AG08395 (cell line): ENCODE measurements at regions not wholly inside any gene's neighbourhood (a gene's known extent, or its start where the extent isn't known, plus 50 kb on each side); places are given as distances from the start of the nearest gene placed in this dataset.

Source experiments
- DNase-seq: peaks from one replicate; pipeline ENCODE4 v3.0.0; 2012; ENCODE audit warnings: mixed read lengths, low spot score

- DNase-seq = no peak
Observed at GRCh38 chr1:113265196-113265595, 125.1 kb upstream of the MAGI3 start.

GRCh38 chr1:113266788-113267187 is 123.5 kb upstream of the MAGI3 start:
- DNase-seq = no peak

- no peak for DNase-seq
Observed at GRCh38 chr1:113269168-113269963, 120.9 kb upstream of the MAGI3 start.

GRCh38 chr1:113271039-113271438 is 119.3 kb upstream of the MAGI3 start:
- DNase-seq = no peak

- DNase-seq = no peak
Observed at GRCh38 chr1:113275083-113275482, 115.2 kb upstream of the MAGI3 start.

GRCh38 chr1:113275691-113276090 is 114.6 kb upstream of the MAGI3 start:
- DNase-seq = no peak

- no peak for DNase-seq
Observed at GRCh38 chr1:113276507-113276906, 113.8 kb upstream of the MAGI3 start.

GRCh38 chr1:113278371-113278770 is 111.9 kb upstream of the MAGI3 start:
- no peak for DNase-seq

- DNase-seq = no peak
Observed at GRCh38 chr1:113278777-113279176, 111.5 kb upstream of the MAGI3 start.

GRCh38 chr1:113279776-113280391 is 110.4 kb upstream of the MAGI3 start:
- no peak for DNase-seq

- no peak for DNase-seq
Observed at GRCh38 chr1:113280581-113280980, 109.7 kb upstream of the MAGI3 start.

GRCh38 chr1:113281550-113281949 is 108.8 kb upstream of the MAGI3 start:
- DNase-seq = no peak

GRCh38 chr1:113282008-113282892 is 108.1 kb upstream of the MAGI3 start:
- no peak for DNase-seq

GRCh38 chr1:113282893-113283285 is 107.4 kb upstream of the MAGI3 start:
- DNase-seq = no peak

GRCh38 chr1:113283914-113284313 is 106.4 kb upstream of the MAGI3 start:
- DNase-seq = no peak

- DNase-seq = no peak
Observed at GRCh38 chr1:113286156-113286555, 104.2 kb upstream of the MAGI3 start.

- DNase-seq = no peak
Observed at GRCh38 chr1:113291777-113292602, 98.3 kb upstream of the MAGI3 start.

GRCh38 chr1:113292603-113293255 is 97.6 kb upstream of the MAGI3 start:
- DNase-seq = no peak

GRCh38 chr1:113293256-113293626 is 97.1 kb upstream of the MAGI3 start:
- DNase-seq = no peak

- DNase-seq = no peak
Observed at GRCh38 chr1:113297749-113298148, 92.6 kb upstream of the MAGI3 start.

- DNase-seq = no peak
Observed at GRCh38 chr1:113298941-113299340, 91.4 kb upstream of the MAGI3 start.
